ENCODE measurements at regions not wholly inside any gene's neighbourhood (a gene's known extent, or its start where the extent isn't known, plus 50 kb on each side); places are given as distances from the start of the nearest gene placed in this dataset.

GRCh38 chr1:221939607-221940006, 197.7 kb upstream of the DUSP10 start:
- Histone ChIP-seq H3K9ac (ENCODE audit: low read length) (no peak overlapping the region), H3K27ac (ENCODE audit: low read depth, low read length) (no peak overlapping the region), H3K4me1 (ENCODE audit: control insufficient read depth in 1 of 2, insufficient read depth in 2 of 2, low read length in 2 of 2) (no peaks in the 10 kb centered on the region), H3K9me2 (ENCODE audit: insufficient read depth) (no peaks in the 10 kb centered on the region), H3K4me3 (replicated peaks in 1 of 2; ENCODE audit: low read depth in 1 of 2, low read length in 2 of 2) (no peak overlapping the region), H2AFZ (ENCODE audit: low read depth, low read length, poor library complexity, severe bottlenecking) (no peak overlapping the region), H3K9me3 (ENCODE audit: control insufficient read depth in 1 of 2, insufficient read depth in 1 of 2, low read depth in 1 of 2, low read length in 2 of 2) (no peaks in the 10 kb centered on the region), H3K79me2 (ENCODE audit: insufficient read depth, low read length) (no peaks in the 10 kb centered on the region), H3K36me3 (ENCODE audit: control insufficient read depth in 1 of 2, insufficient read depth in 2 of 2, low read length in 2 of 2) (no peaks in the 10 kb centered on the region), H4K20me1 (ENCODE audit: insufficient read depth) (no peaks in the 10 kb centered on the region), H3K27me3 (ENCODE audit: insufficient read depth, low read length) (no peaks in the 10 kb centered on the region), H3K4me2 (ENCODE audit: low read length) (no peak overlapping the region)
- DNase-seq (ENCODE audit: low read depth, low spot score) (no peak), ATAC-seq (no peak)
- ChIA-PET RAD21 (ENCODE audit: low non-redundant PET in 1 of 2, low total read pairs in 2 of 2, uncharacterized antibody in 2 of 2, unreplicated experiment in 2 of 2) (no interaction called here), CTCF (no interaction called here), POLR2A (no interaction called here)
- no TSS peak for BruUV-seq (replicated peaks)
- intact Hi-C loops (cut with micrococcal nuclease) = no loop called here
- TF ChIP-seq SIN3A (IDR thresholded peaks at IDR 0.05; ENCODE audit: low read depth) (no peak), EZH2 (IDR thresholded peaks at IDR 0.05) (no peak), YY1 (IDR thresholded peaks at IDR 0.05; ENCODE audit: extremely low read depth, insufficient replicate concordance, low read depth, low read length) (no peak), ELF1 (IDR thresholded peaks at IDR 0.05; ENCODE audit: borderline replicate concordance, low read depth) (no peak), ZBTB33 (IDR thresholded peaks at IDR 0.05; ENCODE audit: extremely low read depth, insufficient replicate concordance, low read length) (no peak), EGR1 (IDR thresholded peaks at IDR 0.05; ENCODE audit: low read depth) (no peak), MAX (IDR thresholded peaks at IDR 0.05) (no peak), JUND (IDR thresholded peaks at IDR 0.05) (no peak), CEBPB (IDR thresholded peaks at IDR 0.05; ENCODE audit: low read depth) (no peak)
- TF ChIP-seq, protein P1, sequence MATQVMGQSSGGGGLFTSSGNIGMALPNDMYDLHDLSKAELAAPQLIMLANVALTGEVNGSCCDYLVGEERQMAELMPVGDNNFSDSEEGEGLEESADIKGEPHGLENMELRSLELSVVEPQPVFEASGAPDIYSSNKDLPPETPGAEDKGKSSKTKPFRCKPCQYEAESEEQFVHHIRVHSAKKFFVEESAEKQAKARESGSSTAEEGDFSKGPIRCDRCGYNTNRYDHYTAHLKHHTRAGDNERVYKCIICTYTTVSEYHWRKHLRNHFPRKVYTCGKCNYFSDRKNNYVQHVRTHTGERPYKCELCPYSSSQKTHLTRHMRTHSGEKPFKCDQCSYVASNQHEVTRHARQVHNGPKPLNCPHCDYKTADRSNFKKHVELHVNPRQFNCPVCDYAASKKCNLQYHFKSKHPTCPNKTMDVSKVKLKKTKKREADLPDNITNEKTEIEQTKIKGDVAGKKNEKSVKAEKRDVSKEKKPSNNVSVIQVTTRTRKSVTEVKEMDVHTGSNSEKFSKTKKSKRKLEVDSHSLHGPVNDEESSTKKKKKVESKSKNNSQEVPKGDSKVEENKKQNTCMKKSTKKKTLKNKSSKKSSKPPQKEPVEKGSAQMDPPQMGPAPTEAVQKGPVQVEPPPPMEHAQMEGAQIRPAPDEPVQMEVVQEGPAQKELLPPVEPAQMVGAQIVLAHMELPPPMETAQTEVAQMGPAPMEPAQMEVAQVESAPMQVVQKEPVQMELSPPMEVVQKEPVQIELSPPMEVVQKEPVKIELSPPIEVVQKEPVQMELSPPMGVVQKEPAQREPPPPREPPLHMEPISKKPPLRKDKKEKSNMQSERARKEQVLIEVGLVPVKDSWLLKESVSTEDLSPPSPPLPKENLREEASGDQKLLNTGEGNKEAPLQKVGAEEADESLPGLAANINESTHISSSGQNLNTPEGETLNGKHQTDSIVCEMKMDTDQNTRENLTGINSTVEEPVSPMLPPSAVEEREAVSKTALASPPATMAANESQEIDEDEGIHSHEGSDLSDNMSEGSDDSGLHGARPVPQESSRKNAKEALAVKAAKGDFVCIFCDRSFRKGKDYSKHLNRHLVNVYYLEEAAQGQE (IDR thresholded peaks at IDR 0.05; ENCODE audit: low read depth) = no peak

Measured in HCT116 (cell line).